Fibroblast of lung (primary cell): ENCODE measurements at regions not wholly inside any gene's neighbourhood (a gene's known extent, or its start where the extent isn't known, plus 50 kb on each side); places are given as distances from the start of the nearest gene placed in this dataset.

ENCODE experiments used
- CTCF ChIP-seq, 2 donors: IDR thresholded peaks in 1 of 2; conservative IDR thresholded peaks in 1 of 2; 1 replicate in 1 of 2; 2 replicates in 1 of 2; pipeline ENCODE4 v1.5.1; 2011 to 2012; ENCODE audit warnings: low read length in 2 of 2, control low read depth in 1 of 2, inconsistent platforms in 1 of 2, low read depth in 1 of 2, mild to moderate bottlenecking in 1 of 2
- EZH2 ChIP-seq: IDR thresholded peaks from 2 replicates; pipeline ENCODE4 v1.5.1; 2012; ENCODE audit warnings: low read length, control low read depth, mild to moderate bottlenecking; ENCODE audit errors: missing control alignments

- no peak for TF ChIP-seq CTCF (conservative IDR thresholded peaks at IDR 0.05 in 1 of 2, IDR thresholded peaks at IDR 0.05 in 1 of 2; ENCODE audit: low read depth in 1 of 2, low read length in 2 of 2)
- no peak for TF ChIP-seq EZH2
Observed at GRCh38 chr4:138845664-138846063, 169.9 kb upstream of the NOCT start.
